CD14-positive monocyte (primary cell): ENCODE measurements at regions not wholly inside any gene's neighbourhood (a gene's known extent, or its start where the extent isn't known, plus 50 kb on each side); places are given as distances from the start of the nearest gene placed in this dataset.

Experiments
- DNase-seq, 3 donors: peaks; one replicate each; pipeline ENCODE4 v3.0.0-alpha.2; 2011 to 2022
- H2AFZ ChIP-seq: 2 replicates; pipeline ENCODE4 v1.6.0; 2012; ENCODE audit warnings: mild to moderate bottlenecking, low read depth, low read length, inconsistent platforms; ENCODE audit not compliant: insufficient read depth, poor library complexity, severe bottlenecking
- H3K27ac ChIP-seq, 2 donors: 1 replicate in 1 of 2; 2 replicates in 1 of 2; pipeline ENCODE4 v1.5.1; 2012 to 2013; ENCODE audit warnings: low read length in 2 of 2, control low read depth in 1 of 2, inconsistent platforms in 1 of 2, low read depth in 1 of 2, mild to moderate bottlenecking in 1 of 2
- H3K27me3 ChIP-seq, 2 donors: one replicate each; pipeline versions ENCODE4 v1.6.0 to v1.6.1; 2011 to 2013; ENCODE audit warnings: low read length in 2 of 2; ENCODE audit not compliant: control insufficient read depth in 2 of 2, insufficient read depth in 2 of 2
- H3K36me3 ChIP-seq, 2 donors: replicated peaks in 1 of 2; 1 replicate in 1 of 2; 2 replicates in 1 of 2; pipeline versions ENCODE4 v1.5.1 to v1.6.1; 2012 to 2013; ENCODE audit warnings: low read length in 2 of 2, control low read depth in 1 of 2, inconsistent platforms in 1 of 2, mild to moderate bottlenecking in 1 of 2; ENCODE audit not compliant: insufficient read depth in 2 of 2, control insufficient read depth in 1 of 2
- H3K4me1 ChIP-seq, 2 donors: 1 replicate in 1 of 2; 2 replicates in 1 of 2; pipeline versions ENCODE4 v1.5.1 to v1.6.1; 2012 to 2013; ENCODE audit warnings: low read length in 2 of 2, control low read depth in 1 of 2, inconsistent platforms in 1 of 2, mild to moderate bottlenecking in 1 of 2, moderate library complexity in 1 of 2; ENCODE audit not compliant: insufficient read depth in 2 of 2, control insufficient read depth in 1 of 2
- H3K4me2 ChIP-seq: replicated peaks from 2 replicates; pipeline ENCODE3; 2012; ENCODE audit warnings: low read length, moderate library complexity, mild to moderate bottlenecking; ENCODE audit not compliant: poor library complexity, severe bottlenecking; ENCODE audit errors: extremely low read depth
- H3K4me3 ChIP-seq, 3 experiments: fragments of 200-600 bp in 1 of 3; sonication (generic) in 1 of 3; replicated peaks in 1 of 3; 1 replicate in 2 of 3; 2 replicates in 1 of 3; pipeline ENCODE4 v1.5.1; 2011 to 2013; ENCODE audit warnings: low read length in 3 of 3, mild to moderate bottlenecking in 3 of 3, control low read depth in 2 of 3, low read depth in 2 of 3, inconsistent platforms in 1 of 3, moderate library complexity in 1 of 3
- H3K79me2 ChIP-seq: 2 replicates; pipeline ENCODE4 v1.6.0; 2012; ENCODE audit warnings: mild to moderate bottlenecking, control low read depth, inconsistent platforms, low read length, moderate library complexity; ENCODE audit not compliant: insufficient read depth
- H3K9ac ChIP-seq: 2 replicates; pipeline ENCODE4 v1.6.0; 2017; ENCODE audit warnings: low read length, mild to moderate bottlenecking; ENCODE audit not compliant: insufficient read depth, poor library complexity, severe bottlenecking
- H3K9me3 ChIP-seq, 2 donors: replicated peaks in 1 of 2; 1 replicate in 1 of 2; 2 replicates in 1 of 2; pipeline versions ENCODE4 v1.5.1 to v1.6.1; 2012 to 2013; ENCODE audit warnings: low read length in 2 of 2, control low read depth in 1 of 2; ENCODE audit not compliant: control insufficient read depth in 1 of 2, insufficient read depth in 1 of 2
- H4K20me1 ChIP-seq: 2 replicates; pipeline ENCODE4 v1.6.0; 2012; ENCODE audit warnings: mild to moderate bottlenecking, low read length, control low read depth, moderate library complexity; ENCODE audit not compliant: insufficient read depth
- H3K27ac Mint-ChIP-seq, 7 donors: one replicate each; pipeline ENCODE4 v1.8.0; 2020; ENCODE audit warnings: mild to moderate bottlenecking in 7 of 7, mixed read lengths in 7 of 7, moderate library complexity in 6 of 7, inconsistent platforms in 2 of 7
- H3K27me3 Mint-ChIP-seq, 3 donors: one replicate each; pipeline ENCODE4 v1.8.0; 2021 to 2022; ENCODE audit warnings: low read depth in 3 of 3, mild to moderate bottlenecking in 3 of 3, mixed read lengths in 3 of 3, moderate library complexity in 3 of 3, inconsistent platforms in 1 of 3
- H3K36me3 Mint-ChIP-seq, 2 donors: one replicate each; pipeline ENCODE4 v1.8.0; 2020; ENCODE audit warnings: mixed read lengths in 2 of 2, inconsistent platforms in 1 of 2, mild to moderate bottlenecking in 1 of 2
- H3K4me1 Mint-ChIP-seq: one replicate; pipeline ENCODE4 v1.8.0; 2020; ENCODE audit warnings: mild to moderate bottlenecking, mixed read lengths
- H3K4me3 Mint-ChIP-seq, 2 donors: one replicate each; pipeline ENCODE4 v1.8.0; 2020; ENCODE audit warnings: mild to moderate bottlenecking in 2 of 2, mixed read lengths in 2 of 2, moderate library complexity in 1 of 2
- H3K9me3 Mint-ChIP-seq, 7 donors: one replicate each; pipeline ENCODE4 v1.8.0; 2020 to 2022; ENCODE audit warnings: mixed read lengths in 7 of 7, mild to moderate bottlenecking in 6 of 7, moderate library complexity in 6 of 7, inconsistent platforms in 2 of 7
- CTCF ChIP-seq: fragments of 200-600 bp; IDR thresholded peaks from one replicate; pipeline ENCODE4 v1.8.0; 2022; ENCODE audit warnings: antibody characterized with exemption, mild to moderate bottlenecking
- whole genome bisulfite sequencing: methylation state at CpG from one replicate; pipeline ENCODE4 v1.1.5; 2013; ENCODE audit warnings: missing lambda C conversion rate; ENCODE audit not compliant: insufficient coverage; 5-methylcytosine and 5-hydroxymethylcytosine counted together
- intact Hi-C, 2 donors: fragments of 100-400 bp; cut with micrococcal nuclease; formaldehyde crosslinking; loops; one replicate each; pipeline versions ENCODE4 v1.15.0 to v1.15.1; 2023

- Mint-ChIP-seq H3K27me3 (no peaks in the 10 kb centered on the region), H3K4me3 (no peak overlapping the region), H3K36me3 (no peaks in the 10 kb centered on the region), H3K9me3 (peaks cover 3 to 13% (median 7%) of the 10 kb centered on the region in 7 donors), H3K27ac (no peak overlapping the region), H3K4me1 (no peaks in the 10 kb centered on the region)
- DNase-seq = no peak
- H4K20me1 ChIP-seq = no peaks in the 10 kb centered on the region
- WGBS = no CpG with 5 or more reads among the region's 1 CpG
- H3K4me1 ChIP-seq = no peaks in the 10 kb centered on the region
- peaks cover 0 to 9% of the 10 kb centered on the region in 2 donors for H3K9me3 ChIP-seq
- H2AFZ ChIP-seq = no peak overlapping the region
- H3K79me2 ChIP-seq = no peaks in the 10 kb centered on the region
- intact Hi-C loops = no loop called here
- H3K9ac ChIP-seq = no peak overlapping the region
- no peaks in the 10 kb centered on the region for H3K36me3 ChIP-seq
- TF ChIP-seq CTCF = no peak
- no peak overlapping the region for H3K4me2 ChIP-seq
- H3K27me3 ChIP-seq = no peaks in the 10 kb centered on the region
- H3K27ac ChIP-seq = no peak overlapping the region
- H3K4me3 ChIP-seq = no peak overlapping the region
These were observed 199.1 kb upstream of the MPDZ start for GRCh38 chr9:13478639-13479038.

GRCh38 chr9:13478160-13478559, 198.7 kb upstream of the MPDZ start:
- Mint-ChIP-seq H3K27ac (no peak overlapping the region), H3K27me3 (no peaks in the 10 kb centered on the region), H3K4me3 (no peak overlapping the region), H3K4me1 (no peaks in the 10 kb centered on the region), H3K36me3 (no peaks in the 10 kb centered on the region), H3K9me3 (peaks cover 3 to 13% (median 7%) of the 10 kb centered on the region in 7 donors)
- H3K27ac ChIP-seq = no peak overlapping the region
- no peak overlapping the region for H3K4me3 ChIP-seq
- no CpG with 5 or more reads among the region's 2 CpGs for WGBS
- no peaks in the 10 kb centered on the region for H4K20me1 ChIP-seq
- DNase-seq = no peak
- H3K4me1 ChIP-seq = no peaks in the 10 kb centered on the region
- no peak for TF ChIP-seq CTCF
- H3K36me3 ChIP-seq = no peaks in the 10 kb centered on the region
- no peak overlapping the region for H2AFZ ChIP-seq
- peaks cover 0 to 9% of the 10 kb centered on the region in 2 donors for H3K9me3 ChIP-seq
- H3K79me2 ChIP-seq = no peaks in the 10 kb centered on the region
- H3K4me2 ChIP-seq = no peak overlapping the region
- intact Hi-C loops = no loop called here
- H3K27me3 ChIP-seq = no peaks in the 10 kb centered on the region
- H3K9ac ChIP-seq = no peak overlapping the region
